ENCODE measurements at regions not wholly inside any gene's neighbourhood (a gene's known extent, or its start where the extent isn't known, plus 50 kb on each side); places are given as distances from the start of the nearest gene placed in this dataset.

GRCh38 chr3:168443965-168444364 lies 348.2 kb upstream of the GOLIM4 start:
- ATAC-seq (ENCODE audit: low read depth): no peak

More at GRCh38 chr3:168443965-168444364, 348.2 kb upstream of the GOLIM4 start:
- CTCF ChIA-PET: interaction anchor here (1.1 to 1.3 kb wide), 3 partner anchors 9 to 403 kb away, joined by 3 to 5 read pairs (median 3); no protein-coding TSS in a partner anchor
- no peak overlapping the region for H2BK20ac ChIP-seq (ENCODE audit: low read depth, low read length)
- no peak overlapping the region for H3K18ac ChIP-seq (ENCODE audit: low read depth, low read length)
- no peak for DNase-seq
- no peak overlapping the region for H2AFZ ChIP-seq (replicated peaks; ENCODE audit: low read length, poor library complexity)
- TF ChIP-seq RCOR1 (IDR thresholded peaks at IDR 0.05; ENCODE audit: insufficient replicate concordance, low read length) (no peak), MXI1 (IDR thresholded peaks at IDR 0.05; ENCODE audit: borderline replicate concordance, low read depth, low read length) (no peak), BHLHE40 (IDR thresholded peaks at IDR 0.05; ENCODE audit: low read depth, low read length) (no peak), RAD21 (IDR thresholded peaks at IDR 0.05; ENCODE audit: low read length) (no peak), CEBPB (IDR thresholded peaks at IDR 0.05; ENCODE audit: low read depth, low read length) (no peak)
- no peak overlapping the region for H4K91ac ChIP-seq (ENCODE audit: insufficient read depth, low read depth, low read length)
- H3K4me2 ChIP-seq (ENCODE audit: low read depth, low read length): no peak overlapping the region
- H3K14ac ChIP-seq (replicated peaks; ENCODE audit: low read depth, low read length): no peak overlapping the region
- peaks cover 4% of the 10 kb centered on the region; the same call in 1 of the 2 replicates for H3K9me1 ChIP-seq (ENCODE audit: insufficient read depth, low read length)
- H4K8ac ChIP-seq (ENCODE audit: low read depth in 2 of 2, low read length in 2 of 2): no peak overlapping the region
- no peak overlapping the region for H3K9ac ChIP-seq (ENCODE audit: low read depth, low read length)
- no peak overlapping the region for H4K5ac ChIP-seq (ENCODE audit: low read depth, low read length)
- no peaks in the 10 kb centered on the region for H3K27me3 ChIP-seq (ENCODE audit: control insufficient read depth, insufficient read depth, low read length)
- no peaks in the 10 kb centered on the region for H3K4me1 ChIP-seq (ENCODE audit: control insufficient read depth, insufficient read depth, low read length)
- H3K9me3 ChIP-seq (ENCODE audit: control insufficient read depth, insufficient read depth, low read length): no peaks in the 10 kb centered on the region
- H2AK5ac ChIP-seq (ENCODE audit: low read depth, low read length): no peak overlapping the region
- H3K79me1 ChIP-seq (ENCODE audit: low read depth in 1 of 2, low read length in 2 of 2): no peaks in the 10 kb centered on the region
- H3K27ac ChIP-seq (ENCODE audit: insufficient read depth, low read length): no peak overlapping the region
- no peak overlapping the region for H3K56ac ChIP-seq (ENCODE audit: extremely low read depth, insufficient read depth, low read length)
- POLR2A ChIA-PET (ENCODE audit: unreplicated experiment): no interaction called here
- H2AK9ac ChIP-seq (replicated peaks; ENCODE audit: low read depth, low read length, poor library complexity): no peak overlapping the region
- H3K23ac ChIP-seq (ENCODE audit: low read depth, low read length): no peak overlapping the region
- no peak overlapping the region for H3K4ac ChIP-seq (ENCODE audit: low read depth, low read length)
- no peak overlapping the region for H2BK15ac ChIP-seq (ENCODE audit: low read depth, low read length)
- no peak overlapping the region for H2BK5ac ChIP-seq (ENCODE audit: low read depth, low read length, poor library complexity, severe bottlenecking)
- no peaks in the 10 kb centered on the region for H3K36me3 ChIP-seq (ENCODE audit: control insufficient read depth, insufficient read depth, low read length)
- H4K20me1 ChIP-seq (ENCODE audit: insufficient read depth, low read length): no peaks in the 10 kb centered on the region
- in situ Hi-C loops (cut with MboI; ENCODE audit: low sequenced_read_pairs): no loop called here
- H3K4me3 ChIP-seq (ENCODE audit: insufficient read depth, low read depth, low read length): no peak overlapping the region
- no CpG with 5 or more reads among the region's 1 CpG for WGBS, 2 experiments (ENCODE audit: extremely low coverage in 2 of 2, insufficient read length in 1 of 2)
- intact Hi-C loops (cut with micrococcal nuclease): loop anchor here (1.0 kb wide), 1 partner anchor 10 kb away; no protein-coding TSS in a partner anchor
- H2BK120ac ChIP-seq (ENCODE audit: low read depth, low read length): no peak overlapping the region
- dilution Hi-C loops (cut with HindIII; ENCODE audit: low sequenced_read_pairs, unreplicated experiment): no loop called here
- BruUV-seq (replicated peaks): no TSS peak
